ENCODE measurements at regions not wholly inside any gene's neighbourhood (a gene's known extent, or its start where the extent isn't known, plus 50 kb on each side); places are given as distances from the start of the nearest gene placed in this dataset.
"Not testable (repeated sequence)": the region's sequence is repeated elsewhere in the genome, so short reads cannot be mapped to it uniquely, and the experiment has no call there.

GRCh38 chr12:46711756-46712155, 114.0 kb downstream of the SLC38A4 start:
- DNase-seq: no peak

DNA sequence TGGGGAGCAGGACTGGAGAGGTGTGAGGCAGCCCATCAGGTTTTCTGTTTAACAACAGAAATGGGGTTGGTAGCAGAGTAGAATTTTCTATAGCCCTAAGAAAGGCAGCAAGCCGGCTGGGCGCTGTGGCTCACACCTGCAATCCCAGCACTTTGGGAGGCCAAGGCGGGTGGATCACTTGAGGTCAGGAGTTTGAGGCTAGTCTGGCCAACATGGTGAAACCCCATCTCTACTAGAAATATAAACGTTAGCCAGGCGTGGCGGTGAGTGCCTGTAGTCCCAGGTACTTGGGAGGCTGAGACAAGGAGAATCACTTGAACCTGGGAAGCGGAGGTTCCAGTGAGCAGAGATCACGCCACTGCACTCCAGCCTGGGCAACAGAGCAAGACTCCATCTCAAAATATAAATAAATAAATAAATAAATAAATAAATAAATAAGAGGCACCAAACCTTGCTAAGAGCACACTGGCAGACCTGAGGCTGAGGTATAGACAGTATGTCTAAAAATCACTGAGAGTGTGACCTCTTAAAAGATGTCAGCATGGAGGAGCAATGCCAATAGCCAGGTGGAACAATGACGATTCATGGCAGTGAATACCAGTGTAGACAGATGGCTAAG, 115.6 kb downstream of the SLC38A4 start:
- DNase-seq: no peak

- no peak for DNase-seq
Measured at GRCh38 chr12:46702581-46703344, 123.0 kb downstream of the SLC38A4 start.

DNA sequence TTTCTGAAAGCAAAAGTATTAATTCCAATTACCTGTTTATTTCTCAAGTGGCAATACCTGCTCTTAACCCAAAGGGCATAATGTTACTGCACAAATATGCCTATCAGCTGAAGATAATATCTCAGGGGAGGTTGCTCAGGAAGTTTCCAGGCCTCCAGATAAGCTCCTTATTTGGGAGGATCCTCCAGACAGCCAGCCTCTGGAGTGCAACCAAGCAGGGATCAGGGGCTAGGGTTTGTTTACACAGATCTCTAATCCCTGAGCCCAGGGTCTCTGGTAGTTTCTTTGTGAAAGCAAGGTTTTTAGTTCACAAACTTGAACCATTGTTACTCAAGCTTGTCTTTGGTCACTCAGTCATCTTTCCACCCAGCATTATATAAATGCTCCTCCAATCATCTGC, 124.4 kb downstream of the SLC38A4 start:
- DNase-seq: no peak

GRCh38 chr12:46699986-46700385, 125.8 kb downstream of the SLC38A4 start:
- no peak for DNase-seq

GRCh38 chr12:46698003-46698402, 127.8 kb downstream of the SLC38A4 start:
- no peak for DNase-seq

DNA sequence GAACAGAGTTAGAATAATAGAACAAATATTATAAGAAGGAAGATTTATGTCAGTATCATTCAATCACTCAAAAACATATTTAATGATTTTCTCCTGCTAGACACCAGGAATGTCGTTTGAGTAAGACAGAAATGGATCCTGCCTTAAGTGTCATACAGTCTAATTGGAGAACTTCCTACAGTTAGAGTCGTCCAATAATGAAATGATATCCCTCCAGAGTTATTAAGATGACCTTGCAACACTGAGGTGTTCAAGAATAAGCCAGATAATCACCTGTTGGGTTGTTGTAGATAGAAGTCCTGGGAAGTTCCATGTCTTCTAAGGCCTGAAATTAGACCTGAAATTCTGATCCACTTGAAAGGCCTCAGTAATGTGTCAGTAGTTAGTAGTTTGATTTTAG, 132.3 kb downstream of the SLC38A4 start:
- no peak for DNase-seq

- no peak for DNase-seq
Measured at GRCh38 chr12:46693034-46693433, 132.8 kb downstream of the SLC38A4 start.

DNA sequence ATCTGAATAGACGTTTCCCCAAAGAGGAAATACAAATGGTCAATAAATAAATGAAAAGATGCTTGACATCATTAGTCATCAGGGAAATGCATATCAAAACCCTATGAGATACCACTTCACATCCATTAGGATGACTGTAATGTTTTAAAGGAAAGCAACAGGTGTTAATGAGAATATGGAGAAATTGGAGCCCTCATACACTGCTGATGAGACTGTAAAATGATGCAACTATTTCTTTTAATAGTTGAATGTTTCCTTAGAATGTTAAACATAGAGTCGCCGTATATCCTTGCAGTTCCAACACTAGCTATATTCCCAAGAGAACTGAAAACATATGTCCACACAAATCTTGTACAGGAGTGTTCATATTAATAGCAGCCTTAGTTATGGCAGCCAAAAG, 133.2 kb downstream of the SLC38A4 start:
- no peak for DNase-seq

DNA sequence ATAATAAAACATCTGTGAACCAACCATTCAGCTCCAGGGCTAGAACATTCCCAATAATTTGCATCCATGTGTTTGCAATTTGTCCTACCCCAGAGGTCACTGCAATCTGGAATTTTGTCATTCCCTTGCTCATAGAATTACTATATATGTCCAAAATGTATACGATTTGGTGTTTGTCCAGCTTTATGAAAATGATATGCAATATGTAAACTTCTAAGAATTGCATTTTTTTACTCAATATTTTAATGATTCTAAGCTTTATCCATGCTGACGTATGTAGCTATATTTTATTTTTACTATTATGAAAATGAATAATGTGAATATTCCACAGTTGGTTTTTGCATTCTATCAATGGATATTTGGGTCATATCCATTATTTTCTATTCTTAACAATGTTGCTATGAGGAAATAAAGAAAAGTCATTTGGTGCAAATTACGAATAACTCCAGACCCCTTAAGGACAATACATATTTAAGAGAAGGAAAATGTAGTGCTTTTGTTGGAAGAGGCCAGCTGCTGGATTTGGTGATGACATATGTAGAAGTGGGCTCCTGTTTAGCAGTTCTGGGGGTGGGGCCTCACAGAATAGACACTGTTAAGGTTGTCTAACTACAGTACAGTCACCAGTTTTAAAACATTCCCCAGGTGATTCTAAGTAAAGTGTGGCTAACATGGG, 139.4 kb downstream of the SLC38A4 start:
- DNase-seq: no peak

GRCh38 chr12:46684243-46684642, 141.6 kb downstream of the SLC38A4 start:
- DNase-seq: not testable (repeated sequence)

- DNase-seq: no peak
Measured at GRCh38 chr12:46682148-46682547, 143.6 kb downstream of the SLC38A4 start.

DNA sequence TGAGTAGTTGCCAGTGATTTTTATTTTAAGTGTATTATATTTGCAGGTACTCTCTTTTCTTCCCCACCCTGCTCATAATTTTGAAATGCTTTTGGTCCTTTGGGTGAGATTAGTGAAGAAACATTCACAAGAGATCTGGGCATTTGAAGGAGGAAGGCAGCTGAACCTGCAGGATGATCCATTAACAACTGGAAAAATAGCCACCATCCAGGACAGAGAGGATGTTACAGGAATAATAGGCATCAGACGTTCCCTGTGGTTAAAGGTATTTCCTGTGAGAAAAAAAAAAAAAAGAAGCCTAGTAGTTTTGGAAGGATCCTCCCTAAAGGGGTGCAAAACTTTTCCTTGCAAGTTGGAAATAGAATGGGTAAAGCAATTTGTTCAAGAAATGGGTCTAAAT, 145.3 kb downstream of the SLC38A4 start:
- no peak for DNase-seq

GRCh38 chr12:46679754-46680153, 146.0 kb downstream of the SLC38A4 start:
- no peak for DNase-seq

DNA sequence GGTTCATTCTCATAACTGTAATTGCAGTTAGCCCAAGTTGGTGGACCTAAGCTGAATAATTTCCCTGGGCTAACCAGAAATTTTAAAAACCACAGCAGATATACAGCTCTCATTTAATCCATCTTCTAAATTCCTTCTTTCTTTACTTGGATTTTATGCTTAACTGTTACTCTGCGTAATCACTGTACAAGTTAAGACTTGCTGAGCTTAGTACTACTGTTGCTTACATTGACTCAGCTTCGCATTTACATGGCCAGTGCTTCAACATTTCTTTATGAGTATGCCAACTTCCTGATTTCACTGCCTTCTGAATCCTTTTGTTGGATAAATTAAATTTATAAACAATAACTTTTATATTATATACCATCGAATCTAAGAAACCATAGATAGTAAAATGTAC, 147.4 kb downstream of the SLC38A4 start:
- no peak for DNase-seq

- peak; percentile 24 for DNase-seq
Measured at GRCh38 chr12:46677749-46678148, 148.0 kb downstream of the SLC38A4 start.

- DNase-seq: no peak
Measured at GRCh38 chr12:46676797-46677520, 148.8 kb downstream of the SLC38A4 start.

GRCh38 chr12:46676396-46676795, 149.4 kb downstream of the SLC38A4 start:
- no peak for DNase-seq

- peak; percentile 38 for DNase-seq
Measured at GRCh38 chr12:46675736-46676135, 150.1 kb downstream of the SLC38A4 start.

DNA sequence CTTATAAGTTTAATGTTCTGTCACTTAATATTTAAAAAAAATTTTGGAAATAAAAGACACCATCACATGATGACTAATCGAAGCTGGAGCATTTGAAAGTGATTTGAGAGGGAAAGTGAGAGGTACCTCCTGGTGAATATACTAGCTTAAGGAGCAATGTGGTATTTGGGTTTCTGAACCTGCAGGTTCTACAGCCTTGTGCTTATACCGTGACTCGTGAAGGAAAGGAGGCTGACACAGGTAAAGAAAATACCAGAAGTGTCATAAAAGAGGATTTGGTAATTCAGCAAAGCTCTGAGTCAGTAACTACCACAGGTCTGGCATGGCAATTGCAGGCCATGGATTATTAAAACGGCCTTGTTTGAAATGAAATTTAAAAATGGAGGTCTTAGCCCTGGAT, 151.0 kb downstream of the SLC38A4 start:
- no peak for DNase-seq

- DNase-seq: no peak
Measured at GRCh38 chr12:46674129-46674528, 151.7 kb downstream of the SLC38A4 start.

GRCh38 chr12:46671102-46671501, 154.7 kb downstream of the SLC38A4 start:
- no peak for DNase-seq

- no peak for DNase-seq
Measured at GRCh38 chr12:46670636-46671035, 155.2 kb downstream of the SLC38A4 start.

DNA sequence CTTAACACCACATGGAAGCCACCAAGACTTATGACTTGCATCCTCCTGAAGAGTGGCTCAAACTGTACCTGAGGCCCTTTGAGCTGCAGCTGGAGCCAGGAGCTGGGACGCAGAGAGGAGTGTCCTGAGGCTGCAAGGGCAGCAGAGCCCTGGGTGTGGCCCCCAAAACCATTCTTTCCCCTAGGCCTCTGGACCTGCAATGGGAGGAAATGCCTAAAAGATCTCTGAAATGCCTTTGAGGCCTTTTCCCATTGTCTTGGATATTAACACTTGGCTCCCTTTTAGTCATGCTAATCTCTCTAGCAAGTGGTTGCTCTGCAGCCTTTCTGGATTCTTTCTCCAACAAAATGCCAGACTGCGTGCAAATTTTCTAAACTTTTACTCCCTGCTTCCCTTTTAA, 156.1 kb downstream of the SLC38A4 start:
- no peak for DNase-seq

Measured in kidney glomerular epithelial cell (primary cell).